Activated CD8-positive, alpha-beta T cell treated with anti-CD3 and anti-CD28 coated beads for 36 hours (primary cell): ENCODE measurements at regions not wholly inside any gene's neighbourhood (a gene's known extent, or its start where the extent isn't known, plus 50 kb on each side); places are given as distances from the start of the nearest gene placed in this dataset.
"Not testable (repeated sequence)": the region's sequence is repeated elsewhere in the genome, so short reads cannot be mapped to it uniquely, and the experiment has no call there.

Experiments used
- ATAC-seq: fragments of 200-7000 bp; cut with Tn5 transposase; one replicate; pipeline ENCODE4 v1.10.0; 2021; ENCODE audit warnings: mild to moderate bottlenecking, moderate library complexity
- CTCF ChIA-PET: fragments of 350-600 bp; sonication (Branson Sonifier 250); formaldehyde crosslinking; loops from one replicate; lab custom pipeline; 2021; ENCODE audit warnings: antibody characterized with exemption; lab: Charles Lee
- POLR2A ChIA-PET: fragments of 350-600 bp; sonication (Branson Sonifier 250); formaldehyde crosslinking; loops from one replicate; lab custom pipeline; 2021; ENCODE audit warnings: antibody characterized with exemption; lab: Charles Lee
- DNase-seq: peaks from one replicate; pipeline ENCODE4 v3.0.0-alpha.2; 2020
- H3K27ac Mint-ChIP-seq: one replicate; pipeline ENCODE4 v1.8.0; 2021; ENCODE audit warnings: mild to moderate bottlenecking, mixed read lengths
- H3K27me3 Mint-ChIP-seq: one replicate; pipeline ENCODE4 v1.8.0; 2021; ENCODE audit warnings: mixed read lengths
- H3K36me3 Mint-ChIP-seq: one replicate; pipeline ENCODE4 v1.8.0; 2021; ENCODE audit warnings: low read depth, mixed read lengths
- H3K4me1 Mint-ChIP-seq: one replicate; pipeline ENCODE4 v1.8.0; 2021; ENCODE audit warnings: low read depth, mixed read lengths
- H3K4me3 Mint-ChIP-seq: one replicate; pipeline ENCODE4 v1.8.0; 2021; ENCODE audit warnings: mild to moderate bottlenecking, moderate library complexity, mixed read lengths
- H3K9me3 Mint-ChIP-seq: one replicate; pipeline ENCODE4 v1.8.0; 2021; ENCODE audit warnings: mixed read lengths
- CTCF ChIP-seq: fragments of 200-600 bp; IDR thresholded peaks from one replicate; pipeline ENCODE4 v1.8.0; 2022; ENCODE audit warnings: antibody characterized with exemption, mild to moderate bottlenecking
- intact Hi-C: fragments of 100-400 bp; cut with micrococcal nuclease; formaldehyde crosslinking; loops from one replicate; pipeline ENCODE4 v1.10.0; 2022

- ATAC-seq: no peak
- CTCF ChIA-PET: interaction anchor here (1.1 kb wide), 1 partner anchor 10 kb away, joined by 3 read pairs; no protein-coding TSS in a partner anchor
These were observed 111.6 kb downstream of the MIAT start for GRCh38 chr22:26768952-26769351.

GRCh38 chr22:26769663-26770062, 112.3 kb downstream of the MIAT start:
- H3K36me3 Mint-ChIP-seq: peaks cover 24% of the 10 kb centered on the region
- H3K4me1 Mint-ChIP-seq: peaks cover 14% of the 10 kb centered on the region
- no peak overlapping the region for H3K27ac Mint-ChIP-seq
- ATAC-seq (peak; percentile 49), DNase-seq (no peak)
- H3K9me3 Mint-ChIP-seq: peaks cover 6% of the 10 kb centered on the region
- intact Hi-C loops: no loop called here
- TF ChIP-seq CTCF: no peak
- no peak overlapping the region for H3K4me3 Mint-ChIP-seq
- ChIA-PET CTCF (no interaction called here), POLR2A (no interaction called here)
- no peaks in the 10 kb centered on the region for H3K27me3 Mint-ChIP-seq

More at GRCh38 chr22:26768952-26769351, 111.6 kb downstream of the MIAT start:
- POLR2A ChIA-PET: interaction anchor here (0.6 kb wide), 1 partner anchor 162 kb away, joined by 3 read pairs; no protein-coding TSS in a partner anchor
- intact Hi-C loops: no loop called here
- peaks cover 6% of the 10 kb centered on the region for H3K9me3 Mint-ChIP-seq
- peaks cover 14% of the 10 kb centered on the region for H3K4me1 Mint-ChIP-seq
- peaks cover 19% of the 10 kb centered on the region for H3K36me3 Mint-ChIP-seq
- TF ChIP-seq CTCF: no peak
- DNase-seq: no peak
- no peaks in the 10 kb centered on the region for H3K27me3 Mint-ChIP-seq
- no peak overlapping the region for H3K27ac Mint-ChIP-seq
- H3K4me3 Mint-ChIP-seq: no peak overlapping the region

- no peak for TF ChIP-seq CTCF
- Mint-ChIP-seq H3K27ac (no peak overlapping the region), H3K36me3 (peaks cover 24% of the 10 kb centered on the region), H3K4me1 (peaks cover 14% of the 10 kb centered on the region), H3K9me3 (peaks cover 6% of the 10 kb centered on the region), H3K27me3 (no peaks in the 10 kb centered on the region), H3K4me3 (no peak overlapping the region)
- intact Hi-C loops: no loop called here
- DNase-seq (no peak), ATAC-seq (no peak)
- ChIA-PET POLR2A (no interaction called here), CTCF (no interaction called here)
These were observed 113.2 kb downstream of the MIAT start for GRCh38 chr22:26770624-26771023.

- CTCF ChIA-PET, H3K27ac Mint-ChIP-seq, DNase-seq, ATAC-seq, intact Hi-C loops, H3K4me1 Mint-ChIP-seq, H3K9me3 Mint-ChIP-seq, H3K4me3 Mint-ChIP-seq, POLR2A ChIA-PET, H3K27me3 Mint-ChIP-seq: not testable (repeated sequence)
- peaks cover 32% of the 10 kb centered on the region for H3K36me3 Mint-ChIP-seq
These were observed 115.7 kb downstream of the MIAT start for GRCh38 chr22:26773054-26773453.

GRCh38 chr22:26775394-26775793, 118.0 kb downstream of the MIAT start:
- ATAC-seq: no peak
- intact Hi-C loops: no loop called here
- no peaks in the 10 kb centered on the region for H3K4me1 Mint-ChIP-seq
- no peak for DNase-seq
- no peak overlapping the region for H3K4me3 Mint-ChIP-seq
- no peak overlapping the region for H3K27ac Mint-ChIP-seq
- no peaks in the 10 kb centered on the region for H3K27me3 Mint-ChIP-seq
- POLR2A ChIA-PET: no interaction called here
- TF ChIP-seq CTCF: no peak
- H3K9me3 Mint-ChIP-seq: peaks cover 1% of the 10 kb centered on the region
- CTCF ChIA-PET: no interaction called here
- peaks cover 50% of the 10 kb centered on the region for H3K36me3 Mint-ChIP-seq
